ENCODE measurements at regions not wholly inside any gene's neighbourhood (a gene's known extent, or its start where the extent isn't known, plus 50 kb on each side); places are given as distances from the start of the nearest gene placed in this dataset.
"Not testable (repeated sequence)": the region's sequence is repeated elsewhere in the genome, so short reads cannot be mapped to it uniquely, and the experiment has no call there.

- H3K4ac ChIP-seq (ENCODE audit: low read length); H2BK15ac ChIP-seq (ENCODE audit: low read length); H3K79me1 ChIP-seq (ENCODE audit: low read depth, low read length); H3K9me3 ChIP-seq (replicated peaks in 1 of 2; ENCODE audit: control insufficient read depth in 2 of 2, insufficient read depth in 1 of 2, low read depth in 1 of 2, low read length in 2 of 2); DNase-seq (ENCODE audit: low spot score); H3K14ac ChIP-seq (ENCODE audit: low read length); H3K18ac ChIP-seq (ENCODE audit: low read length); H3K9ac ChIP-seq (ENCODE audit: low read depth, low read length, poor library complexity); H2AK5ac ChIP-seq (ENCODE audit: low read depth, low read length); H2BK5ac ChIP-seq (ENCODE audit: low read length); H3K27me3 ChIP-seq (ENCODE audit: control insufficient read depth in 3 of 3, insufficient read depth in 3 of 3, low read depth in 1 of 3, low read length in 3 of 3); H4K8ac ChIP-seq (ENCODE audit: low read depth, low read length); H3K4me1 ChIP-seq (ENCODE audit: control insufficient read depth in 2 of 2, insufficient read depth in 1 of 2, low read depth in 1 of 2, low read length in 2 of 2); H4K91ac ChIP-seq (ENCODE audit: low read depth, low read length, poor library complexity); H2BK120ac ChIP-seq (ENCODE audit: low read depth, low read length); H3K4me2 ChIP-seq (ENCODE audit: insufficient read depth, low read length, poor library complexity, severe bottlenecking); H2AFZ ChIP-seq (ENCODE audit: low read length); H3K27ac ChIP-seq (replicated peaks; ENCODE audit: low read length); H3K23ac ChIP-seq (ENCODE audit: low read depth, low read length, poor library complexity); H3K4me3 ChIP-seq (ENCODE audit: low read length in 2 of 2); H3K36me3 ChIP-seq (replicated peaks in 1 of 2; ENCODE audit: control insufficient read depth in 2 of 2, insufficient read depth in 2 of 2, low read length in 2 of 2); H2BK12ac ChIP-seq (ENCODE audit: low read length): not testable (repeated sequence)
- WGBS, 2 donors (ENCODE audit: extremely low coverage in 2 of 2, insufficient read length in 2 of 2, insufficient replicate concordance in 1 of 2): no CpG with 5 or more reads among the region's 1 CpG
These were observed 802.0 kb upstream of the FAM174A start for GRCh38 chr5:99733146-99733545.

GRCh38 chr5:99730653-99731052 lies 801.8 kb upstream of the CHD1 start:
- not testable (repeated sequence) for H3K18ac ChIP-seq (ENCODE audit: low read length); H4K91ac ChIP-seq (ENCODE audit: low read depth, low read length, poor library complexity); H2BK15ac ChIP-seq (ENCODE audit: low read length); H3K36me3 ChIP-seq (replicated peaks in 1 of 2; ENCODE audit: control insufficient read depth in 2 of 2, insufficient read depth in 2 of 2, low read length in 2 of 2); H3K4ac ChIP-seq (ENCODE audit: low read length); DNase-seq (ENCODE audit: low spot score); H3K4me1 ChIP-seq (ENCODE audit: control insufficient read depth in 2 of 2, insufficient read depth in 1 of 2, low read depth in 1 of 2, low read length in 2 of 2); H3K23ac ChIP-seq (ENCODE audit: low read depth, low read length, poor library complexity); H3K4me3 ChIP-seq (ENCODE audit: low read length in 2 of 2); H2BK12ac ChIP-seq (ENCODE audit: low read length); H3K9me3 ChIP-seq (replicated peaks in 1 of 2; ENCODE audit: control insufficient read depth in 2 of 2, insufficient read depth in 1 of 2, low read depth in 1 of 2, low read length in 2 of 2); H3K27ac ChIP-seq (replicated peaks; ENCODE audit: low read length); H4K8ac ChIP-seq (ENCODE audit: low read depth, low read length); H3K9ac ChIP-seq (ENCODE audit: low read depth, low read length, poor library complexity); H3K14ac ChIP-seq (ENCODE audit: low read length); H2BK120ac ChIP-seq (ENCODE audit: low read depth, low read length); H3K27me3 ChIP-seq (ENCODE audit: control insufficient read depth in 3 of 3, insufficient read depth in 3 of 3, low read depth in 1 of 3, low read length in 3 of 3); H2BK5ac ChIP-seq (ENCODE audit: low read length); H3K79me1 ChIP-seq (ENCODE audit: low read depth, low read length); H3K4me2 ChIP-seq (ENCODE audit: insufficient read depth, low read length, poor library complexity, severe bottlenecking); H2AFZ ChIP-seq (ENCODE audit: low read length); H2AK5ac ChIP-seq (ENCODE audit: low read depth, low read length)
- WGBS, 2 donors (ENCODE audit: extremely low coverage in 2 of 2, insufficient read length in 2 of 2, insufficient replicate concordance in 1 of 2): no CpG with 5 or more reads among the region's 4 CpGs

GRCh38 chr5:99724732-99725290 lies 796.0 kb upstream of the CHD1 start:
- Histone ChIP-seq H3K4me1 (ENCODE audit: control insufficient read depth in 2 of 2, insufficient read depth in 1 of 2, low read depth in 1 of 2, low read length in 2 of 2) (no peaks in the 10 kb centered on the region), H3K4me3 (ENCODE audit: low read length in 2 of 2) (no peak overlapping the region), H2BK12ac (ENCODE audit: low read length) (no peak overlapping the region), H2BK120ac (ENCODE audit: low read depth, low read length) (no peak overlapping the region), H3K14ac (ENCODE audit: low read length) (no peak overlapping the region), H3K9me3 (replicated peaks in 1 of 2; ENCODE audit: control insufficient read depth in 2 of 2, insufficient read depth in 1 of 2, low read depth in 1 of 2, low read length in 2 of 2) (peaks cover 0 to 2% of the 10 kb centered on the region in 2 donors), H3K18ac (ENCODE audit: low read length) (no peak overlapping the region), H3K27ac (replicated peaks; ENCODE audit: low read length) (no peak overlapping the region), H2AK5ac (ENCODE audit: low read depth, low read length) (no peak overlapping the region), H3K23ac (ENCODE audit: low read depth, low read length, poor library complexity) (no peak overlapping the region), H3K36me3 (replicated peaks in 1 of 2; ENCODE audit: control insufficient read depth in 2 of 2, insufficient read depth in 2 of 2, low read length in 2 of 2) (no peaks in the 10 kb centered on the region), H2AFZ (ENCODE audit: low read length) (no peak overlapping the region), H3K27me3 (ENCODE audit: control insufficient read depth in 3 of 3, insufficient read depth in 3 of 3, low read depth in 1 of 3, low read length in 3 of 3) (no peaks in the 10 kb centered on the region), H2BK5ac (ENCODE audit: low read length) (no peak overlapping the region), H2BK15ac (ENCODE audit: low read length) (no peak overlapping the region), H3K79me1 (ENCODE audit: low read depth, low read length) (no peaks in the 10 kb centered on the region), H3K4me2 (ENCODE audit: insufficient read depth, low read length, poor library complexity, severe bottlenecking) (no peak overlapping the region), H4K8ac (ENCODE audit: low read depth, low read length) (no peak overlapping the region), H4K91ac (ENCODE audit: low read depth, low read length, poor library complexity) (no peak overlapping the region), H3K9ac (ENCODE audit: low read depth, low read length, poor library complexity) (no peak overlapping the region), H3K4ac (ENCODE audit: low read length) (no peak overlapping the region)
- no peak for DNase-seq (ENCODE audit: low spot score)
- no CpG with 5 or more reads among the region's 2 CpGs for WGBS, 2 donors (ENCODE audit: extremely low coverage in 2 of 2, insufficient read length in 2 of 2, insufficient replicate concordance in 1 of 2)

- no peak for DNase-seq (ENCODE audit: low spot score)
- no peak overlapping the region for H2AFZ ChIP-seq (ENCODE audit: low read length)
- no peak overlapping the region for H3K9ac ChIP-seq (ENCODE audit: low read depth, low read length, poor library complexity)
- no peak overlapping the region for H4K8ac ChIP-seq (ENCODE audit: low read depth, low read length)
- no peak overlapping the region for H2BK120ac ChIP-seq (ENCODE audit: low read depth, low read length)
- no peak overlapping the region for H3K4me3 ChIP-seq (ENCODE audit: low read length in 2 of 2)
- H2AK5ac ChIP-seq (ENCODE audit: low read depth, low read length): no peak overlapping the region
- H3K36me3 ChIP-seq (replicated peaks in 1 of 2; ENCODE audit: control insufficient read depth in 2 of 2, insufficient read depth in 2 of 2, low read length in 2 of 2): no peaks in the 10 kb centered on the region
- H3K18ac ChIP-seq (ENCODE audit: low read length): no peak overlapping the region
- no peak overlapping the region for H4K91ac ChIP-seq (ENCODE audit: low read depth, low read length, poor library complexity)
- no peaks in the 10 kb centered on the region for H3K27me3 ChIP-seq (ENCODE audit: control insufficient read depth in 3 of 3, insufficient read depth in 3 of 3, low read depth in 1 of 3, low read length in 3 of 3)
- no peak overlapping the region for H3K27ac ChIP-seq (replicated peaks; ENCODE audit: low read length)
- H2BK15ac ChIP-seq (ENCODE audit: low read length): no peak overlapping the region
- H3K23ac ChIP-seq (ENCODE audit: low read depth, low read length, poor library complexity): no peak overlapping the region
- H3K4me1 ChIP-seq (ENCODE audit: control insufficient read depth in 2 of 2, insufficient read depth in 1 of 2, low read depth in 1 of 2, low read length in 2 of 2): no peaks in the 10 kb centered on the region
- H3K14ac ChIP-seq (ENCODE audit: low read length): no peak overlapping the region
- H2BK5ac ChIP-seq (ENCODE audit: low read length): no peak overlapping the region
- H3K9me3 ChIP-seq (replicated peaks in 1 of 2; ENCODE audit: control insufficient read depth in 2 of 2, insufficient read depth in 1 of 2, low read depth in 1 of 2, low read length in 2 of 2): peaks cover 0 to 2% of the 10 kb centered on the region in 2 donors
- H3K79me1 ChIP-seq (ENCODE audit: low read depth, low read length): no peaks in the 10 kb centered on the region
- no peak overlapping the region for H3K4me2 ChIP-seq (ENCODE audit: insufficient read depth, low read length, poor library complexity, severe bottlenecking)
- no peak overlapping the region for H3K4ac ChIP-seq (ENCODE audit: low read length)
- H2BK12ac ChIP-seq (ENCODE audit: low read length): no peak overlapping the region
These were observed 792.7 kb upstream of the CHD1 start for GRCh38 chr5:99721506-99721905.
